Caco-2 (cell line): ENCODE measurements at regions not wholly inside any gene's neighbourhood (a gene's known extent, or its start where the extent isn't known, plus 50 kb on each side); places are given as distances from the start of the nearest gene placed in this dataset.
A peak's percentile ranks its signal among the peaks of the same experiment; 100 is the strongest.

Experiments
- BruUV-seq: library from RNA; stranded (reverse); fragments of 400-500 nt; replicated peaks from 2 replicates; lab custom pipeline; 2021; lab: Mats Ljungman, UMichigan
- CTCF ChIA-PET: fragments of 300-600 bp; sonication (Branson Sonifier 250); formaldehyde crosslinking; loops from one replicate; lab custom pipeline; 2022; ENCODE audit warnings: antibody characterized with exemption; lab: Charles Lee
- POLR2A ChIA-PET: fragments of 300-600 bp; sonication (Branson Sonifier 250); formaldehyde crosslinking; loops from one replicate; lab custom pipeline; 2022; ENCODE audit warnings: antibody characterized with exemption; lab: Charles Lee
- DNase-seq, 2 experiments: peaks; one replicate each; pipeline versions ENCODE4 v3.0.0 to v3.0.0-alpha.2; 2020 to 2022
- H3K27me3 ChIP-seq: replicated peaks from 2 replicates; pipeline ENCODE4 v1.6.0; 2011; ENCODE audit warnings: low read length; ENCODE audit not compliant: control insufficient read depth, insufficient read depth
- H3K36me3 ChIP-seq: 2 replicates; pipeline ENCODE4 v1.5.1; 2011; ENCODE audit warnings: low read length; ENCODE audit not compliant: control insufficient read depth, insufficient read depth
- H3K4me1 ChIP-seq: fragments of 250-450 bp; sonication (Bioruptor Pico); 2 replicates; pipeline ENCODE4 v1.5.1; 2020; ENCODE audit warnings: mild to moderate bottlenecking
- H3K4me3 ChIP-seq: 2 replicates; pipeline ENCODE4 v1.5.1; 2011; ENCODE audit warnings: low read depth, mild to moderate bottlenecking, control low read depth, low read length
- H3K9me3 ChIP-seq: fragments of 250-450 bp; sonication (Bioruptor Pico); 2 replicates; pipeline ENCODE4 v1.5.1; 2020; ENCODE audit warnings: mild to moderate bottlenecking, moderate library complexity
- H3K27ac Mint-ChIP-seq: one replicate; pipeline ENCODE4 v1.8.0; 2022; ENCODE audit warnings: mixed read lengths; ENCODE audit not compliant: unreplicated experiment
- H3K27me3 Mint-ChIP-seq: one replicate; pipeline ENCODE4 v1.8.0; 2022; ENCODE audit warnings: mixed read lengths; ENCODE audit not compliant: insufficient read depth, unreplicated experiment
- H3K36me3 Mint-ChIP-seq: one replicate; pipeline ENCODE4 v1.8.0; 2022; ENCODE audit warnings: mild to moderate bottlenecking, mixed read lengths; ENCODE audit not compliant: insufficient read depth, unreplicated experiment
- H3K4me1 Mint-ChIP-seq: one replicate; pipeline ENCODE4 v1.8.0; 2022; ENCODE audit warnings: low read depth, mixed read lengths; ENCODE audit not compliant: unreplicated experiment
- H3K4me3 Mint-ChIP-seq: one replicate; pipeline ENCODE4 v1.8.0; 2022; ENCODE audit warnings: mild to moderate bottlenecking, moderate library complexity, mixed read lengths; ENCODE audit not compliant: unreplicated experiment
- H3K9me3 Mint-ChIP-seq: one replicate; pipeline ENCODE4 v1.8.0; 2022; ENCODE audit warnings: mixed read lengths; ENCODE audit not compliant: unreplicated experiment
- intact Hi-C: fragments of 100-400 bp; cut with micrococcal nuclease; formaldehyde crosslinking; loops from one replicate; pipeline ENCODE4 v1.10.0; 2022; ENCODE audit not compliant: unreplicated experiment
- TF ChIP-seq, protein P1 (sequence below), 2 experiments: fragments of 200-600 bp in 1 of 2; IDR thresholded peaks; 1 replicate in 1 of 2; 2 replicates in 1 of 2; pipeline versions ENCODE4 v1.5.1 to v1.8.0; 2011 to 2022; ENCODE audit warnings: antibody characterized with exemption in 1 of 2, control low read depth in 1 of 2, inconsistent platforms in 1 of 2, low read depth in 1 of 2, low read length in 1 of 2, mild to moderate bottlenecking in 1 of 2, moderate library complexity in 1 of 2; ENCODE audit not compliant: insufficient read depth in 1 of 2, severe bottlenecking in 1 of 2, unreplicated experiment in 1 of 2

DNA sequence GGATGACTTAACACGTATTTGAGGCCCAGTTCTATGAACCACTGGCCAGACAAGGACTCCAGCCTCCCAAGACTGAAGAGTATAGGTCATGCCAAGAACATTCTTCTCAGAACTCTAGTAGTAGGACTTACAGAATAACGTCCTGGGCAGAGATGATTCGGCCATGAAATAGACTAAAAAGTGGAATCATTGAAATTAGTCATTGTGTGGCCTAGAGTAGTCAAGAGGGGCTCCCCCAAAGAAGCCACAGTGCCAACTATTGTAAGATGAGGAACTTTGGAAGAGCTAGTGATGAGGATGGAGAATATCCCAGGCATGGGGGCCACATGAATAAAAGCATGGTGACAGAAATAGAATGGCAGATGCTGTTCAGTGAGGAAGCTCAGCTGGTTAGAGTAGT, 101.1 kb downstream of the TRIB2 start:
- Mint-ChIP-seq H3K27ac (no peak overlapping the region), H3K4me1 (no peaks in the 10 kb centered on the region), H3K4me3 (no peak overlapping the region), H3K36me3 (no peaks in the 10 kb centered on the region), H3K27me3 (peaks cover 6% of the 10 kb centered on the region), H3K9me3 (peaks cover 28% of the 10 kb centered on the region)
- POLR2A ChIA-PET: no interaction called here
- H3K4me1 ChIP-seq: peaks cover 3% of the 10 kb centered on the region; the same call in 1 of the 2 replicates
- H3K9me3 ChIP-seq: no peaks in the 10 kb centered on the region; the same call in 1 of the 2 replicates
- no peaks in the 10 kb centered on the region for H3K27me3 ChIP-seq
- H3K36me3 ChIP-seq: no peaks in the 10 kb centered on the region
- intact Hi-C loops: no loop called here
- CTCF ChIA-PET: no interaction called here
- no peak overlapping the region for H3K4me3 ChIP-seq
- no peak for DNase-seq
- TF ChIP-seq, protein P1, sequence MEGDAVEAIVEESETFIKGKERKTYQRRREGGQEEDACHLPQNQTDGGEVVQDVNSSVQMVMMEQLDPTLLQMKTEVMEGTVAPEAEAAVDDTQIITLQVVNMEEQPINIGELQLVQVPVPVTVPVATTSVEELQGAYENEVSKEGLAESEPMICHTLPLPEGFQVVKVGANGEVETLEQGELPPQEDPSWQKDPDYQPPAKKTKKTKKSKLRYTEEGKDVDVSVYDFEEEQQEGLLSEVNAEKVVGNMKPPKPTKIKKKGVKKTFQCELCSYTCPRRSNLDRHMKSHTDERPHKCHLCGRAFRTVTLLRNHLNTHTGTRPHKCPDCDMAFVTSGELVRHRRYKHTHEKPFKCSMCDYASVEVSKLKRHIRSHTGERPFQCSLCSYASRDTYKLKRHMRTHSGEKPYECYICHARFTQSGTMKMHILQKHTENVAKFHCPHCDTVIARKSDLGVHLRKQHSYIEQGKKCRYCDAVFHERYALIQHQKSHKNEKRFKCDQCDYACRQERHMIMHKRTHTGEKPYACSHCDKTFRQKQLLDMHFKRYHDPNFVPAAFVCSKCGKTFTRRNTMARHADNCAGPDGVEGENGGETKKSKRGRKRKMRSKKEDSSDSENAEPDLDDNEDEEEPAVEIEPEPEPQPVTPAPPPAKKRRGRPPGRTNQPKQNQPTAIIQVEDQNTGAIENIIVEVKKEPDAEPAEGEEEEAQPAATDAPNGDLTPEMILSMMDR (IDR thresholded peaks at IDR 0.05; ENCODE audit: insufficient read depth in 1 of 2, low read depth in 1 of 2, low read length in 1 of 2, severe bottlenecking in 1 of 2, unreplicated experiment in 1 of 2): no peak
- BruUV-seq: no TSS peak

DNA sequence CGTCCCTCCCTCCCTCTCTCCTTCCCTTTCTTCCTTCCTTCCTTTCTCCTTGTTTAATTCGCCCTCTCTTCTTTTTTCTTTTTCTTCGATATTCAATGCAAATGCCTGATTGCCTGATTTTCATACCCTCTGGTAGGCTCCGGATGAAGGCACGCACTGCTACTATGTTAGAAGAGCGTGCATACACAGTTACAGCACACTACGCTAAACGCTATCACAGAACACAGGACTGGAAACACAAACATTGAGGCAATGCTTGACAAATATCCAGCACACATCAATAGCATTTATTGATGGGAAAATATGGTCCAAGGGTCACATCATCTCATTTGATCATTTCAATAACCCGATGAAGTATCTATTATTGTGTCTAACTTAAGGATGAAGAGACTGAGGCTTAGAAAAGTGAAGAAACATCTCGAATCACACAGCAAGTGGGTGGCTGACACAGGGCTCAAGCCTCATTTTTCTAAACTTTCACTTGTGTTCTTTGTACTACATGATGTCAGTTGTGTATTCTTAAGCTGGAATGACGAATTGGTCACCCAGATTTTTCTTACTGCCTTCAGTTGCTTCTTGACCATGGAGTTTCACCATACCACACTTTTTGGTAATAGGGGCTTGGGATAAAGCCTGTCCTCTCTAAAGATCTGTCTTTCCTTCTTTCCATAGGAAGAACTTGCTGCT, 101.8 kb downstream of the TRIB2 start:
- H3K36me3 Mint-ChIP-seq: no peaks in the 10 kb centered on the region
- Histone ChIP-seq H3K9me3 (no peaks in the 10 kb centered on the region; the same call in 1 of the 2 replicates), H3K36me3 (no peaks in the 10 kb centered on the region), H3K27me3 (no peaks in the 10 kb centered on the region), H3K4me1 (peaks cover 3% of the 10 kb centered on the region; the same call in 1 of the 2 replicates), H3K4me3 (no peak overlapping the region)
- peaks cover 8% of the 10 kb centered on the region for H3K27me3 Mint-ChIP-seq
- ChIA-PET POLR2A (no interaction called here), CTCF (no interaction called here)
- no peak overlapping the region for H3K4me3 Mint-ChIP-seq
- no peak overlapping the region for H3K27ac Mint-ChIP-seq
- no peaks in the 10 kb centered on the region for H3K4me1 Mint-ChIP-seq
- intact Hi-C loops: no loop called here
- no TSS peak for BruUV-seq
- TF ChIP-seq, protein P1 (IDR thresholded peaks at IDR 0.05; ENCODE audit: insufficient read depth in 1 of 2, low read depth in 1 of 2, low read length in 1 of 2, severe bottlenecking in 1 of 2, unreplicated experiment in 1 of 2): no peak
- DNase-seq: no peak
- H3K9me3 Mint-ChIP-seq: peaks cover 28% of the 10 kb centered on the region

DNA sequence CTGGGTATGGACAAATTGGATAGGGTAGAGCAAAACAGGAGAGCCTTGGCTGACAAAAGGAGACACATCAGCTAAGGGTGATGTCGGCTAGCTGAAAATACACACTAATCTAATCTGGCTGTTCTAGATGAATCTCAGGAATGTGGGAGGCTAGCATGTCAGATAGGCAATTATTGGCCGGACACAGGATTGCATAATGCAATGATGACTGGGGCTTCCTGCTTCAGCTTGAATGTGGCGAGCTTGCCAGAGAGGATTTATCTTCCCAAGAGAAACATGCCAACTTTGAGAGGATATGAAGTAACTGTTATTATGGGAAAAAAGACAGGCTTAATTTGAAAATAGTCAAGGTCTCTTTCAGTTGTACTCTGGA, 102.4 kb downstream of the TRIB2 start:
- DNase-seq: peak; percentile 34 to 54
- Mint-ChIP-seq H3K27me3 (peaks cover 13% of the 10 kb centered on the region), H3K9me3 (peaks cover 28% of the 10 kb centered on the region), H3K4me1 (no peaks in the 10 kb centered on the region), H3K36me3 (no peaks in the 10 kb centered on the region), H3K27ac (no peak overlapping the region), H3K4me3 (no peak overlapping the region)
- no peaks in the 10 kb centered on the region; the same call in 1 of the 2 replicates for H3K9me3 ChIP-seq
- peaks cover 3% of the 10 kb centered on the region; the same call in 1 of the 2 replicates for H3K4me1 ChIP-seq
- POLR2A ChIA-PET: no interaction called here
- H3K27me3 ChIP-seq: no peaks in the 10 kb centered on the region
- TF ChIP-seq, protein P1 (IDR thresholded peaks at IDR 0.05; ENCODE audit: insufficient read depth in 1 of 2, low read depth in 1 of 2, low read length in 1 of 2, severe bottlenecking in 1 of 2, unreplicated experiment in 1 of 2): no peak
- CTCF ChIA-PET: no interaction called here
- BruUV-seq: no TSS peak
- no peaks in the 10 kb centered on the region for H3K36me3 ChIP-seq
- no peak overlapping the region for H3K4me3 ChIP-seq
- intact Hi-C loops: no loop called here
